Skeletal muscle tissue (tissue), 3 donors: ENCODE measurements at regions not wholly inside any gene's neighbourhood (a gene's known extent, or its start where the extent isn't known, plus 50 kb on each side); places are given as distances from the start of the nearest gene placed in this dataset.
"Not testable (repeated sequence)": the region's sequence is repeated elsewhere in the genome, so short reads cannot be mapped to it uniquely, and the experiment has no call there.

Source experiments
- H3K27ac ChIP-seq: one replicate; pipeline ENCODE4 v1.7.0; 2013; ENCODE audit warnings: mild to moderate bottlenecking, low read depth, low read length, inconsistent platforms
- H3K27me3 ChIP-seq, 3 donors: one replicate each; pipeline ENCODE4 v1.7.0; 2013; ENCODE audit warnings: low read length in 3 of 3; ENCODE audit not compliant: control insufficient read depth in 3 of 3, insufficient read depth in 3 of 3
- H3K36me3 ChIP-seq, 3 donors: one replicate each; pipeline ENCODE4 v1.7.0; 2013; ENCODE audit warnings: low read length in 3 of 3; ENCODE audit not compliant: control insufficient read depth in 3 of 3, insufficient read depth in 3 of 3
- H3K4me1 ChIP-seq, 3 donors: one replicate each; pipeline ENCODE4 v1.7.0; 2013; ENCODE audit warnings: low read length in 3 of 3, mild to moderate bottlenecking in 3 of 3; ENCODE audit not compliant: control insufficient read depth in 3 of 3, insufficient read depth in 3 of 3
- H3K4me3 ChIP-seq, 3 donors: one replicate each; pipeline ENCODE4 v1.7.0; 2013; ENCODE audit warnings: low read length in 3 of 3
- H3K9ac ChIP-seq, 3 donors: one replicate each; pipeline ENCODE4 v1.7.0; 2013; ENCODE audit warnings: low read length in 3 of 3, mild to moderate bottlenecking in 3 of 3, moderate library complexity in 2 of 3, low read depth in 1 of 3
- H3K9me3 ChIP-seq, 3 donors: one replicate each; pipeline ENCODE4 v1.7.0; 2013; ENCODE audit warnings: low read length in 3 of 3; ENCODE audit not compliant: control insufficient read depth in 3 of 3
- donor health status: Osteomylitis.

DNA sequence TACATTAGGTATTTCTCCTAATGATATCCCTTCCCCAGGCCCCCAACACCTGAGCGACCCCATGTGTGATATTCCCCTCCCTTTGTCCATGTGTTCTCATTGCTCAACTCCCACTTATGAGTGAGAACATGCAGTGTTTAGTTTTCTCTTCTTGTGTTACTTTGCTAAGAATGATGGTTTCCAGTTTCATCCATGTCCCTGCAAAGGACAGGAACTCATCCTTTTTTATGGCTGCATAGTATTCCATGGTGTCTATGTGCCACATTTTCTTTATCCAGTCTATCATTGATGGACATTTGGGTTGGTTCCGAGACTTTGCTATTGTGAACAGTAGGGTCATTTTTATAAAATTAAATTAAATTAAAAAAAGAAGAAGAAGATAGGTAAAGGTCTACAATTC, 187.3 kb upstream of the PFKP start:
- H3K4me1 ChIP-seq, H3K36me3 ChIP-seq, H3K9me3 ChIP-seq, H3K27me3 ChIP-seq, H3K9ac ChIP-seq, H3K27ac ChIP-seq, H3K4me3 ChIP-seq: not testable (repeated sequence)

DNA sequence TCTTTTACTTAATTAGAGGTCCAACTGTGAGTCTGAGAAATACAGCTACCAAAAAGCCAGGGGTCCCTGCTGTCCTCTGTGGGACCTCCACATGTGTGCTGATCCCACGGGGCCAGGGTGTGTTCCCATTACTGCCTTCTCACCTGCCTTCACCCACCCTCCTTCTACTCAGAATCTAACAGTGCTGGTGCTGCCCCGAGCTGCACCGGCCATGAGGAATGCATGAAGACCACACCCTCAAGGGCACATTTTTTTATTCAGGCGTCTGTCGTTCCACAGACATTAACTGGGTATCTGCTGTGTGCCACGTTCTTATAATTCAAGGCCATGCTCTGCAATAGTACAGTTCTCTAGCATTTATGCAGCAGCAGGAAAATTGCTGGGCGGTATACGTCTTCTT, 188.5 kb upstream of the PFKP start:
- no peaks in the 10 kb centered on the region for H3K9me3 ChIP-seq
- H3K36me3 ChIP-seq = no peaks in the 10 kb centered on the region
- H3K27ac ChIP-seq = no peak overlapping the region
- no peak overlapping the region for H3K9ac ChIP-seq
- H3K4me1 ChIP-seq = no peaks in the 10 kb centered on the region
- H3K4me3 ChIP-seq = no peak overlapping the region
- peaks cover 0 to 5% (median 5%) of the 10 kb centered on the region in 3 donors for H3K27me3 ChIP-seq

DNA sequence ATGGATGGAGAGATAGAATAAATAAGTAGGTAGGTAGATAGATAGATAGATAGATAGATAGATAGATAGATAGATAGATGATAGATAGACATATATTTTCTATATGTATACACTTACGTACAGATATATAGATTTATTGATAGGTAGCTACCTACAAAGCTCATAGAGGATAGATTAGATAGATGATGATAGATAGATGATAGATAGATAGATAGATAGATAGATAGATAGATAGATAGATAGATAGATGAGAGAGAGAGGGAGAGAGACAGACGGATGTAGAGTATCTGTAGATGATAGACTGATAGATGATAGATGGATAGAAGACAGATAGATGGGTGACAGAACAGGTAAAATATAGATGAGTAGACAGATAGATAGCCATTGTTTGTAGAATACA, 191.3 kb upstream of the PFKP start:
- Histone ChIP-seq H3K4me3 (no peak overlapping the region), H3K36me3 (no peaks in the 10 kb centered on the region), H3K9me3 (no peaks in the 10 kb centered on the region), H3K27ac (no peak overlapping the region), H3K4me1 (no peaks in the 10 kb centered on the region), H3K9ac (no peak overlapping the region), H3K27me3 (peaks cover 0 to 12% (median 5%) of the 10 kb centered on the region in 3 donors)

DNA sequence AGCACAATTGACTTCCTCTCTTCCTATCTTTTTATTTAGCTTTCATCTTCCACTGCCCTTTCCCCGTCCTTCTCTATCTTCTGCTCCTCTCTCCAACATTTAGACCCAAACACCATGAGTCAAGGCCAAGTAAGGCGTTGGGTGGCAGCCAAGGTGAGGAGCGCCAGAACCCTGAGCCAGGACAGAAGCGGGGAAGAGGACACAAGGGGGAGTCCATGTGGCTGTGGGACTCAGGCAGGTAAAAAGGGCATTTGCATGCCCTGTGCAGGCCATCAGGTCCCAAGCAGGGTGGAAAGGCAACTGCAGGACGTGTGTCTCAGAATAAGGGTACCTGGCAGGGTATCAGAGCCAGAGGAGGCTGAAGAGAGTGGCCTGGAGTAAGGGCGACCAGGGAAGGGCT, 192.4 kb upstream of the PFKP start:
- Histone ChIP-seq H3K36me3 (no peaks in the 10 kb centered on the region), H3K4me3 (no peak overlapping the region), H3K27me3 (peaks cover 0 to 12% (median 5%) of the 10 kb centered on the region in 3 donors), H3K27ac (no peak overlapping the region), H3K9me3 (no peaks in the 10 kb centered on the region), H3K9ac (no peak overlapping the region), H3K4me1 (no peaks in the 10 kb centered on the region)

DNA sequence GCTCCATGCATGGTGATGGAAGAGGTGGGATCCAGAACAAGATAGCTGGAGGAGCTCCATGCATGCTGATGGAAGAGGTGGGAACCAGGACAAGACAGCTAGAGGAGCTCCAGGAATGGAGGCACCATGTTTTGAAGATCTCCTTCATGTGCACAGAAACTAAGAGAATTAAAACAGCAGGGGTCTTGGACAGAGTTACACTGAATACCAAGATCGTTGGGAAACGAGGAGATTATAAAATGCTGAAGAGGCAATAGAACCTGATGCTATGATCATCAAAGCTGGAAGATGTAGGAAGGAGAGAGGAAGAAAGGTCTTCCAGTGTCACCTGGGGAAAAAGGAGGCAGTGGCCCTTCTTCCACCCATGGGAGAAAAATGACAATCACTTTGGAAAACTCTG, 193.6 kb upstream of the PFKP start:
- no peak overlapping the region for H3K27ac ChIP-seq
- no peak overlapping the region for H3K4me3 ChIP-seq
- no peaks in the 10 kb centered on the region for H3K9me3 ChIP-seq
- no peaks in the 10 kb centered on the region for H3K36me3 ChIP-seq
- peaks cover 0 to 11% (median 5%) of the 10 kb centered on the region in 3 donors for H3K27me3 ChIP-seq
- H3K4me1 ChIP-seq = no peaks in the 10 kb centered on the region
- H3K9ac ChIP-seq = no peak overlapping the region

DNA sequence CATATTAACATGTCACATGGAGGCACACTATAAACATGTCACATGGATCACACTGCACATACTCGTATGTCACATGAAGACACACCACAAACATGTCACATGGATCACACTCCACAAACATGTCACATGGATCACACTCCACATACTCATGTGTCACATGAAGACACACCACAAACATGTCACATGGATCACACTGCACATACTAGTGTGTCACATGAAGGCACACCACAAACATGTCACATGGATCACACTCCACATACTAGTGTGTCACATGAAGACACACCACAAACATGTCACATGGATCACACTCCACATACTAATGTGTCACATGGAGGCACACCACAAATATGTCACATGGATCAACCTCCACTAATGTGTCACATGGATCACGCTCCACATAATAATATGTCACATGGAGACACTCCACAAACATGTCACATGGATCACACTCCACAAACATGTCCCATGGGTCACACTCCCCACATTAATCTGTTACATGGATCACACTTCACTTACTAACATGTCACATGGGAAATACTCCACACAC, 195.6 kb upstream of the PFKP start:
- H3K9me3 ChIP-seq = no peaks in the 10 kb centered on the region
- no peak overlapping the region for H3K4me3 ChIP-seq
- H3K27ac ChIP-seq = no peak overlapping the region
- no peak overlapping the region for H3K9ac ChIP-seq
- H3K4me1 ChIP-seq = no peaks in the 10 kb centered on the region
- H3K27me3 ChIP-seq = peaks cover 6 to 11% (median 10%) of the 10 kb centered on the region in 3 donors
- no peaks in the 10 kb centered on the region for H3K36me3 ChIP-seq

DNA sequence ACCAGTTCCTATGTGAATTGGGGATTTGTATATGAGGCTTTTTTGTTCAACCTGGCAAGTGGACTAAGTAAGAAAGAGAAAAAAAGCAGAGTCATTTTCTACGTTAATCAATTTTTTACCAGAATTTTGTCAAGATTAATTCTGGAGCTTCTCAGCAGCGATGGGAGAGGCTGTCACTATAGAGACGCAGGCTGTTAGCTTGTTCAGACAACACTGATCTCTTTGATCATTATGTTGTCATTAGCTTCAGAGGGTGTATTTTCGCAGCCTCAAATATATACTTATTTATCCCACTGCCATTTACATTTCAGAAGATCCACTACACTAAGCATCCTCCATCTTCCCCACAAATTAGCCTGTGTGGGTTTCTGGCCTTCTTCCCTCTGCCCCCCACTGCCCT, 196.7 kb upstream of the PFKP start:
- no peak overlapping the region for H3K27ac ChIP-seq
- H3K4me1 ChIP-seq = no peaks in the 10 kb centered on the region
- H3K4me3 ChIP-seq = no peak overlapping the region
- H3K9me3 ChIP-seq = no peaks in the 10 kb centered on the region
- no peaks in the 10 kb centered on the region for H3K36me3 ChIP-seq
- H3K9ac ChIP-seq = no peak overlapping the region
- peaks cover 6 to 11% (median 10%) of the 10 kb centered on the region in 3 donors for H3K27me3 ChIP-seq

DNA sequence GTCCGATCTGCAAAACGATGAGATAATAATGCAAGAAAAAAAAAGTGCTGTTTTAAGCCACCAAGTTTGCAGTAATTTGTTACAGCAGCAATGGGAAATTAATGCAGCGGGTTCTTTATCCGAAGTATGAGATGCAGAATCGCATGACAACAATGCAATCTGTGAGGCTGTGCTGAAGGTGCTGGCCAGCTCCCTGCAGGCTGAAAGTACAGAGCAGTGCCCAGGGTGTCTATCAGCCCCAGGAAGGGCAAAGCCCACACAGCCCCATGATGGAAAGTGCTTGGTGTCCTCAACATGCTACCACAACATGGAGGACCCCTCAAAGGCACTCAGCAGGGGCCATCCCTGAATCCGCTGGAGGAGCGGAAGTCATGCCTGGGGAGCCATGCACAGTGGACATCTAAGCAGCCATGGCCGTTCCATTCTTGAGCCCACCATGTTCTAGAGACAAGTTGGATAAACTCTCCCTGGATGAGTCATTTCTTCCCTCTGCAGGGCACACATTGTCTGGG, 199.5 kb upstream of the PFKP start:
- Histone ChIP-seq H3K9ac (no peak overlapping the region), H3K27ac (no peak overlapping the region), H3K4me1 (no peaks in the 10 kb centered on the region), H3K9me3 (no peaks in the 10 kb centered on the region), H3K27me3 (peaks cover 4 to 6% (median 6%) of the 10 kb centered on the region in 3 donors), H3K36me3 (no peaks in the 10 kb centered on the region), H3K4me3 (no peak overlapping the region)

DNA sequence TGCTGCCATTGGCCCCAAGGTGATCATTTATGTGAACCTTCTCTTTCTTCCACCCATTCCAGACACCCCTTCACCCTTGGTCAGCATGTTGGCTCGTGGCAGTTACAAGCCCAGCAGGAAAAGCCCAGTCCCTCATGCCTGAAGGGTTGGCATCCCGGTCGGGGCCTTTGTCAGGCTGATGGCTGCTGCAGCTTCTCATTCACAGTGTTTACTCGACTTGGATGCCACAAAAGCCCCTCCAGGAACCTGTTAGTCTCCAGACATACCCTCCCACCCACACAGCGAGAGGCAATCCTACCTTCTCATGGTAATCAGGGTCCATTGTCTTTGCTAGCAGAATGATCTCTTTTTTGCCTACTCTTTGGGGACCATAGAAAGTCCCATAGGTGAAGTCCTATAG, 200.8 kb upstream of the PFKP start:
- Histone ChIP-seq H3K9ac (no peak overlapping the region), H3K27ac (no peak overlapping the region), H3K36me3 (no peaks in the 10 kb centered on the region), H3K27me3 (peaks cover 2 to 6% (median 6%) of the 10 kb centered on the region in 3 donors), H3K9me3 (no peaks in the 10 kb centered on the region), H3K4me1 (no peaks in the 10 kb centered on the region), H3K4me3 (no peak overlapping the region)

DNA sequence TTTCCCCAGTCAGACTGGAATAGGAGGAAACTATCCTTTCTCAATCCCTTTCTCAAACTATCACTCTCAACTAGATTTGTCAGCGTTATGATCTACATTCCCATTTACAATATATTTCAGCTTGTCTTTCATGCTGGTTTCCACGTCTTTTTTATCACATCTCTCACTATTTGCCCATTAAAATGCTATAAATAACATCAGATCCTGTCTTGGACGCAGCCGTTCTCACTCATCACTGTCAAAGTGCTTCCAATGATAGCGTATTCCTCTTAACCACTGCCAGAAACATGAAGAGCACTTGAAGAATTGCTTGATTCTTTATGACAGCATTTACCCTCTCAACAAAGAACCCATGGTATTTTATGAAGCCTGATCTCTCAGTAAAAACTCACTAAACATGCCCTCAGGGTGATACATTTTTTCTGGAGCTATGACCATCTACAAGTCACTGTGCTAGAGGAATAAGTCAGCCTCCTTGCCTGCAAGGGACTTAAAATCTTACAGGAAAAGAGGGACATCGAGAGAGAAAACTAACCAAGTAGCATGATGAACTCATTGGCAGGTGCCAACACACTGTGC, 205.6 kb upstream of the PFKP start:
- Histone ChIP-seq H3K4me1 (no peaks in the 10 kb centered on the region), H3K36me3 (no peaks in the 10 kb centered on the region), H3K27ac (no peak overlapping the region), H3K9me3 (peaks cover 0 to 6% (median 0%) of the 10 kb centered on the region in 3 donors), H3K27me3 (peaks cover 0 to 2% (median 0%) of the 10 kb centered on the region in 3 donors), H3K9ac (no peak overlapping the region), H3K4me3 (no peak overlapping the region)
